ENCODE measurements at regions not wholly inside any gene's neighbourhood (a gene's known extent, or its start where the extent isn't known, plus 50 kb on each side); places are given as distances from the start of the nearest gene placed in this dataset.

GRCh38 chr10:10915215-10915614 is 102.5 kb upstream of the CELF2 start:
- TF ChIP-seq, protein P1, sequence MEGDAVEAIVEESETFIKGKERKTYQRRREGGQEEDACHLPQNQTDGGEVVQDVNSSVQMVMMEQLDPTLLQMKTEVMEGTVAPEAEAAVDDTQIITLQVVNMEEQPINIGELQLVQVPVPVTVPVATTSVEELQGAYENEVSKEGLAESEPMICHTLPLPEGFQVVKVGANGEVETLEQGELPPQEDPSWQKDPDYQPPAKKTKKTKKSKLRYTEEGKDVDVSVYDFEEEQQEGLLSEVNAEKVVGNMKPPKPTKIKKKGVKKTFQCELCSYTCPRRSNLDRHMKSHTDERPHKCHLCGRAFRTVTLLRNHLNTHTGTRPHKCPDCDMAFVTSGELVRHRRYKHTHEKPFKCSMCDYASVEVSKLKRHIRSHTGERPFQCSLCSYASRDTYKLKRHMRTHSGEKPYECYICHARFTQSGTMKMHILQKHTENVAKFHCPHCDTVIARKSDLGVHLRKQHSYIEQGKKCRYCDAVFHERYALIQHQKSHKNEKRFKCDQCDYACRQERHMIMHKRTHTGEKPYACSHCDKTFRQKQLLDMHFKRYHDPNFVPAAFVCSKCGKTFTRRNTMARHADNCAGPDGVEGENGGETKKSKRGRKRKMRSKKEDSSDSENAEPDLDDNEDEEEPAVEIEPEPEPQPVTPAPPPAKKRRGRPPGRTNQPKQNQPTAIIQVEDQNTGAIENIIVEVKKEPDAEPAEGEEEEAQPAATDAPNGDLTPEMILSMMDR (IDR thresholded peaks at IDR 0.05; ENCODE audit: insufficient read depth, low read length, poor library complexity, severe bottlenecking) = no peak
- no peak for TF ChIP-seq EZH2phosphoT487 (conservative IDR thresholded peaks at IDR 0.05; ENCODE audit: low read length)
